Vagina (tissue), 2 donors: ENCODE measurements at regions not wholly inside any gene's neighbourhood (a gene's known extent, or its start where the extent isn't known, plus 50 kb on each side); places are given as distances from the start of the nearest gene placed in this dataset.

ENCODE experiments used
- DNase-seq, 2 donors: peaks; one replicate each; pipeline ENCODE4 v3.0.0-alpha.2; 2017; ENCODE audit errors: extremely low spot score in 2 of 2
- H3K27ac ChIP-seq: fragments of 200-600 bp; sonication (generic); one replicate; pipeline ENCODE4 v1.5.1; 2019
- H3K27me3 ChIP-seq: fragments of 200-600 bp; sonication (generic); one replicate; pipeline ENCODE4 v1.5.1; 2019
- H3K36me3 ChIP-seq, 2 donors: fragments of 200-600 bp; sonication (generic); one replicate each; pipeline ENCODE4 v1.5.1; 2017 to 2019
- H3K4me1 ChIP-seq: fragments of 200-600 bp; sonication (generic); one replicate; pipeline ENCODE4 v1.5.1; 2019
- H3K4me3 ChIP-seq, 2 donors: fragments of 200-600 bp; sonication (generic); 1 replicate in 1 of 2; 2 replicates in 1 of 2; pipeline ENCODE4 v1.5.1; 2016 to 2019
- H3K9me3 ChIP-seq: fragments of 200-600 bp; sonication (generic); one replicate; pipeline ENCODE4 v1.5.1; 2019
- CTCF ChIP-seq, 3 experiments: fragments of 450-650 bp in 2 of 3; fragments of 200-600 bp in 1 of 3; sonication (generic) in 1 of 3; IDR thresholded peaks; one replicate each; pipeline ENCODE4 v1.5.1; 2017 to 2019; ENCODE audit warnings: antibody characterized with exemption in 3 of 3, mild to moderate bottlenecking in 2 of 3, moderate library complexity in 2 of 3
- POLR2A ChIP-seq, 2 donors: fragments of 450-650 bp; IDR thresholded peaks; one replicate each; pipeline ENCODE4 v1.6.1; 2017; ENCODE audit warnings: antibody characterized with exemption in 2 of 2, mild to moderate bottlenecking in 2 of 2, moderate library complexity in 2 of 2
- POLR2AphosphoS5 ChIP-seq, 2 donors: sonication (generic); formaldehyde crosslinking; IDR thresholded peaks; one replicate each; pipeline ENCODE4 v1.9.0; 2017; ENCODE audit warnings: antibody characterized with exemption in 2 of 2, mild to moderate bottlenecking in 2 of 2, low read depth in 1 of 2; ENCODE audit not compliant: insufficient read depth in 1 of 2
- intact Hi-C: fragments of 100-400 bp; cut with DNase I; formaldehyde crosslinking; loops from one replicate; pipeline ENCODE4 v1.15.1; 2023

GRCh38 chr21:20260124-20260523, 738.1 kb upstream of the NCAM2 start:
- no peak for TF ChIP-seq POLR2A (IDR thresholded peaks at IDR 0.05)
- TF ChIP-seq POLR2AphosphoS5 (IDR thresholded peaks at IDR 0.05; ENCODE audit: insufficient read depth in 1 of 2, low read depth in 1 of 2): no peak
- TF ChIP-seq CTCF (IDR thresholded peaks at IDR 0.05): no peak
- H3K9me3 ChIP-seq: no peaks in the 10 kb centered on the region
- intact Hi-C loops: no loop called here
- no peaks in the 10 kb centered on the region for H3K27me3 ChIP-seq
- H3K36me3 ChIP-seq: no peaks in the 10 kb centered on the region
- no peaks in the 10 kb centered on the region for H3K4me1 ChIP-seq
- no peak for DNase-seq
- H3K27ac ChIP-seq: no peak overlapping the region
- H3K4me3 ChIP-seq: no peak overlapping the region

- Histone ChIP-seq H3K27ac (no peak overlapping the region), H3K36me3 (no peaks in the 10 kb centered on the region), H3K4me1 (no peaks in the 10 kb centered on the region), H3K4me3 (no peak overlapping the region), H3K27me3 (no peaks in the 10 kb centered on the region), H3K9me3 (no peaks in the 10 kb centered on the region)
- no peak for TF ChIP-seq POLR2A (IDR thresholded peaks at IDR 0.05)
- no peak for TF ChIP-seq CTCF (IDR thresholded peaks at IDR 0.05)
- no peak for TF ChIP-seq POLR2AphosphoS5 (IDR thresholded peaks at IDR 0.05; ENCODE audit: insufficient read depth in 1 of 2, low read depth in 1 of 2)
- intact Hi-C loops: no loop called here
- DNase-seq: no peak
Observed at GRCh38 chr21:20261364-20261763, 736.8 kb upstream of the NCAM2 start.

- Histone ChIP-seq H3K36me3 (no peaks in the 10 kb centered on the region), H3K27ac (no peak overlapping the region), H3K9me3 (no peaks in the 10 kb centered on the region), H3K4me1 (no peaks in the 10 kb centered on the region), H3K4me3 (no peak overlapping the region), H3K27me3 (no peaks in the 10 kb centered on the region)
- no peak for DNase-seq
- intact Hi-C loops: no loop called here
- TF ChIP-seq CTCF (IDR thresholded peaks at IDR 0.05): no peak
- TF ChIP-seq POLR2A (IDR thresholded peaks at IDR 0.05): no peak
- no peak for TF ChIP-seq POLR2AphosphoS5 (IDR thresholded peaks at IDR 0.05; ENCODE audit: insufficient read depth in 1 of 2, low read depth in 1 of 2)
Observed at GRCh38 chr21:20265707-20266440, 732.3 kb upstream of the NCAM2 start.

GRCh38 chr21:20266441-20266710, 731.8 kb upstream of the NCAM2 start:
- H3K36me3 ChIP-seq: no peaks in the 10 kb centered on the region
- TF ChIP-seq POLR2AphosphoS5 (IDR thresholded peaks at IDR 0.05; ENCODE audit: insufficient read depth in 1 of 2, low read depth in 1 of 2) (no peak), CTCF (IDR thresholded peaks at IDR 0.05) (no peak), POLR2A (IDR thresholded peaks at IDR 0.05) (no peak)
- no peaks in the 10 kb centered on the region for H3K9me3 ChIP-seq
- H3K4me1 ChIP-seq: no peaks in the 10 kb centered on the region
- intact Hi-C loops: no loop called here
- no peak overlapping the region for H3K4me3 ChIP-seq
- H3K27me3 ChIP-seq: no peaks in the 10 kb centered on the region
- H3K27ac ChIP-seq: no peak overlapping the region
- no peak for DNase-seq

- no peak for TF ChIP-seq CTCF (IDR thresholded peaks at IDR 0.05)
- TF ChIP-seq POLR2AphosphoS5 (IDR thresholded peaks at IDR 0.05; ENCODE audit: insufficient read depth in 1 of 2, low read depth in 1 of 2): no peak
- TF ChIP-seq POLR2A (IDR thresholded peaks at IDR 0.05): no peak
- H3K4me3 ChIP-seq: no peak overlapping the region
- intact Hi-C loops: no loop called here
- H3K27me3 ChIP-seq: no peaks in the 10 kb centered on the region
- H3K36me3 ChIP-seq: no peaks in the 10 kb centered on the region
- no peaks in the 10 kb centered on the region for H3K9me3 ChIP-seq
- DNase-seq: no peak
- no peaks in the 10 kb centered on the region for H3K4me1 ChIP-seq
- H3K27ac ChIP-seq: no peak overlapping the region
Observed at GRCh38 chr21:20270365-20271055, 727.7 kb upstream of the NCAM2 start.
